Ascending aorta (tissue), 2 donors: ENCODE measurements at regions not wholly inside any gene's neighbourhood (a gene's known extent, or its start where the extent isn't known, plus 50 kb on each side); places are given as distances from the start of the nearest gene placed in this dataset.

Experiments
- DNase-seq, 2 donors: peaks; one replicate each; pipeline ENCODE4 v3.0.0-alpha.2; 2019; ENCODE audit warnings: low spot score in 2 of 2
- H3K27ac ChIP-seq, 2 donors: fragments of 200-600 bp; sonication (generic); one replicate each; pipeline ENCODE4 v1.5.1; 2016 to 2017; ENCODE audit warnings: mild to moderate bottlenecking in 1 of 2
- H3K27me3 ChIP-seq: fragments of 200-600 bp; sonication (generic); one replicate; pipeline ENCODE4 v1.5.1; 2017
- H3K36me3 ChIP-seq, 2 donors: fragments of 200-600 bp; sonication (generic); one replicate each; pipeline ENCODE4 v1.5.1; 2016
- H3K4me1 ChIP-seq, 2 donors: fragments of 200-600 bp; sonication (generic); one replicate each; pipeline ENCODE4 v1.5.1; 2016 to 2017; ENCODE audit warnings: mild to moderate bottlenecking in 1 of 2
- H3K4me3 ChIP-seq, 2 donors: fragments of 200-600 bp; sonication (generic); one replicate each; pipeline ENCODE4 v1.5.1; 2016 to 2017; ENCODE audit warnings: mild to moderate bottlenecking in 1 of 2
- H3K9me3 ChIP-seq, 2 donors: fragments of 200-600 bp; sonication (generic); one replicate each; pipeline ENCODE4 v1.5.1; 2016
- CTCF ChIP-seq, 3 experiments: fragments of 200-600 bp in 2 of 3; fragments of 450-650 bp in 1 of 3; sonication (generic) in 2 of 3; IDR thresholded peaks; one replicate each; pipeline ENCODE4 v1.5.1; 2016 to 2019; ENCODE audit warnings: antibody characterized with exemption in 3 of 3, mild to moderate bottlenecking in 1 of 3, moderate library complexity in 1 of 3
- intact Hi-C: fragments of 100-400 bp; cut with DNase I; formaldehyde crosslinking; loops from one replicate; pipeline ENCODE4 v1.15.1; 2023

DNA sequence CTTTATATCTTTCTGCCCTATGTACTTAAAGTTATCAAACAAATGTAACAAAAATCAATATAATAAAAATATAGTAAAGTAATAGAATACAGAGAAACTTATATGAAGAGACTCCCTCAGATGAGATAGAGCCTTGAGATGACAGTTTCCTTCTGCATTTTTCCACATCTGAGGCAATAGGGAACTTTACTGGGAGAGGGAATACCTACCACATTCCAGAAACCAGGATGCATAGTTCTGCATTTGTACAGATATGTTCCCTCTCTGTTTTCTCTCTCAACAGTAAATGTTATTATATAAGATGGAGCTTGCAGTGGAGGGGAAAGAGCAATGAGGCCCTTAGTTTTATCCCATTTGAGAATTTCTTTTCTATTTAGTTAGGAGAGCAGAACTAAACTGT lies 109.6 kb upstream of the KCNN2 start:
- no peaks in the 10 kb centered on the region for H3K36me3 ChIP-seq
- no peak overlapping the region for H3K27ac ChIP-seq
- H3K4me3 ChIP-seq, result no peak overlapping the region
- H3K9me3 ChIP-seq, result no peaks in the 10 kb centered on the region
- no peak for DNase-seq
- TF ChIP-seq CTCF (IDR thresholded peaks at IDR 0.05), result no peak
- H3K4me1 ChIP-seq, result no peaks in the 10 kb centered on the region
- H3K27me3 ChIP-seq, result no peaks in the 10 kb centered on the region
- intact Hi-C loops, result no loop called here

DNA sequence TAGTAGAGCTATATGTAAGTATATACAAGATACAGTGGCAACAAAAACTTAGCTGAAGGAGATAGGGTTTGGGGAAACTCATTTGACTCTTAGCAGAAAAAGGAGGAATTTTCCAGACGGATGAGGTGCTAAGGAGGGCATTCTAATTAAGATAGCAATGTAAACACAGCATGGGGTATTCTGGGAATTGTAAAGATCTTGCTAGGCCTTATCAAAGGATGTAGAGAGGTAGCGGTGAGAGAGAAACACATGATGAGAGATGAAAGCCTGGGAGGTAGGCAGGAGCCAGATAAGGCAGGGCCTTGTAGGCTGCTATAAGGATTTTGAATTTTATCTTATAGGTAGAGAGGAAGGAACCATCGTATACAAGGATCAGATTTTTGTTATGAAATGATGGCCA lies 106.6 kb upstream of the KCNN2 start:
- Histone ChIP-seq H3K4me3 (no peak overlapping the region), H3K9me3 (no peaks in the 10 kb centered on the region), H3K36me3 (no peaks in the 10 kb centered on the region), H3K27me3 (no peaks in the 10 kb centered on the region), H3K4me1 (no peaks in the 10 kb centered on the region), H3K27ac (no peak overlapping the region)
- no peak for DNase-seq
- intact Hi-C loops, result no loop called here
- no peak for TF ChIP-seq CTCF (IDR thresholded peaks at IDR 0.05)

DNA sequence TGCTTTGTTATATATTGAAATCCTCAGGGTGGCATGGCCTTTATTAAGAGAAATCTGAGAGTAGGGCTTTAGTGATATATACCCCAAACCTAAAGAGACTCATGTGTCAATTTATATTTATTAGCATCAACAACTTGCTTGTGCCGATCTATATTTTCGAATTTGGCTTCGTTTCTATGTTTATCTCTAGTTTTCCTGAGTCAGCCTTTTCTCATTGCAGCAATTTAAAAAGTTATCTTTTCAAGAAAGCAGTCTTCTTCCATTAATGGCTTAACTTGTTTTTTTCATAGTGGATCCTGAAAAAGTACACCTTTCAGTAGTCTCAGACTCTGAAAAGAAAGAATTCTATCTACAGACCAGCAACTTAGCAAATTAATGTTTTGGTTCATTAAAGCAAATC lies 99.9 kb upstream of the KCNN2 start:
- H3K27ac ChIP-seq, result no peak overlapping the region
- H3K9me3 ChIP-seq, result no peaks in the 10 kb centered on the region
- intact Hi-C loops, result no loop called here
- no peak for TF ChIP-seq CTCF (IDR thresholded peaks at IDR 0.05)
- H3K4me1 ChIP-seq, result no peaks in the 10 kb centered on the region
- H3K27me3 ChIP-seq, result no peaks in the 10 kb centered on the region
- H3K4me3 ChIP-seq, result no peak overlapping the region
- no peak for DNase-seq
- no peaks in the 10 kb centered on the region for H3K36me3 ChIP-seq

- intact Hi-C loops, result no loop called here
- DNase-seq, result no peak
- H3K27me3 ChIP-seq, result no peaks in the 10 kb centered on the region
- H3K36me3 ChIP-seq, result no peaks in the 10 kb centered on the region
- H3K4me3 ChIP-seq, result no peak overlapping the region
- H3K27ac ChIP-seq, result no peak overlapping the region
- H3K4me1 ChIP-seq, result no peaks in the 10 kb centered on the region
- no peaks in the 10 kb centered on the region for H3K9me3 ChIP-seq
- TF ChIP-seq CTCF (IDR thresholded peaks at IDR 0.05), result no peak
Measured at GRCh38 chr5:114265432-114266060, 96.3 kb upstream of the KCNN2 start.

DNA sequence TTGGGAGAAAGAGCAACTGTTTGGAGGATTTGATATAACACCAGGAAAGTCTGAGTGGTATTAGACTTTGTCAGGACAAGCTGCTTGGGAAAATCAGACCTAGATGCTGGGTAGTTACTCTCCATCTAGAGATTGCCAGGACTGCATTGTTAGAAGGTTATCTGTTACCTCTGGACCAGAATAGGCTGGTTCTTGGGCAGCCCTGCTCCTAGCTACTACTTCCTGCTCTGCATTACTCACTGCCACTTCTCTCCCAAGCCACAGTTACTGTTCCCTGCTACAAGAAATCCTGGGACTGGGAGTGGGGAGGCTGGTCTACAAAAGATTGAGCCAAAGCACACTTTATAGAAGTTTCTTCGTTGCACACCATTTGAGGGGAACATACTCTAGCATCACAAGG lies 95.5 kb upstream of the KCNN2 start:
- intact Hi-C loops, result no loop called here
- H3K4me3 ChIP-seq, result no peak overlapping the region
- H3K27me3 ChIP-seq, result no peaks in the 10 kb centered on the region
- no peak overlapping the region for H3K27ac ChIP-seq
- DNase-seq, result no peak
- no peak for TF ChIP-seq CTCF (IDR thresholded peaks at IDR 0.05)
- no peaks in the 10 kb centered on the region for H3K4me1 ChIP-seq
- no peaks in the 10 kb centered on the region for H3K36me3 ChIP-seq
- H3K9me3 ChIP-seq, result no peaks in the 10 kb centered on the region

- H3K27me3 ChIP-seq, result no peaks in the 10 kb centered on the region
- H3K4me1 ChIP-seq, result no peaks in the 10 kb centered on the region
- no peak overlapping the region for H3K27ac ChIP-seq
- H3K9me3 ChIP-seq, result no peaks in the 10 kb centered on the region
- intact Hi-C loops, result no loop called here
- no peak for DNase-seq
- no peaks in the 10 kb centered on the region for H3K36me3 ChIP-seq
- no peak overlapping the region for H3K4me3 ChIP-seq
- no peak for TF ChIP-seq CTCF (IDR thresholded peaks at IDR 0.05)
Measured at GRCh38 chr5:114296191-114296590, 65.7 kb upstream of the KCNN2 start.
